T-helper 22 cell (primary cell): ENCODE measurements at regions not wholly inside any gene's neighbourhood (a gene's known extent, or its start where the extent isn't known, plus 50 kb on each side); places are given as distances from the start of the nearest gene placed in this dataset.

Experiments used
- DNase-seq: peaks from one replicate; pipeline ENCODE4 v3.0.0-alpha.2; 2020; ENCODE audit warnings: low read depth

GRCh38 chr3:7913283-7913682, 588.3 kb upstream of the LMCD1 start:
- DNase-seq = no peak

GRCh38 chr3:7915356-7915755, 586.3 kb upstream of the LMCD1 start:
- no peak for DNase-seq

- no peak for DNase-seq
Measured at GRCh38 chr3:7917443-7918151, 584.0 kb upstream of the LMCD1 start.

- DNase-seq = no peak
Measured at GRCh38 chr3:7920211-7920610, 581.4 kb upstream of the LMCD1 start.

GRCh38 chr3:7924228-7924627, 577.4 kb upstream of the LMCD1 start:
- no peak for DNase-seq

GRCh38 chr3:7927015-7927414, 574.6 kb upstream of the LMCD1 start:
- no peak for DNase-seq

- DNase-seq = no peak
Measured at GRCh38 chr3:7927864-7928263, 573.8 kb upstream of the LMCD1 start.

- no peak for DNase-seq
Measured at GRCh38 chr3:7929319-7929889, 572.2 kb upstream of the LMCD1 start.

GRCh38 chr3:7934362-7934761, 567.3 kb upstream of the LMCD1 start:
- DNase-seq = no peak

- DNase-seq = no peak
Measured at GRCh38 chr3:7947930-7948329, 553.7 kb upstream of the LMCD1 start.

- no peak for DNase-seq
Measured at GRCh38 chr3:7950890-7951289, 550.7 kb upstream of the LMCD1 start.

GRCh38 chr3:7953449-7954014, 548.1 kb upstream of the LMCD1 start:
- DNase-seq = no peak

GRCh38 chr3:7957024-7957423, 544.6 kb upstream of the LMCD1 start:
- DNase-seq = no peak

- no peak for DNase-seq
Measured at GRCh38 chr3:7959094-7959493, 542.5 kb upstream of the LMCD1 start.

GRCh38 chr3:7960601-7961000, 541.0 kb upstream of the LMCD1 start:
- no peak for DNase-seq

GRCh38 chr3:7962301-7962700, 539.3 kb upstream of the LMCD1 start:
- no peak for DNase-seq

GRCh38 chr3:7964899-7965298, 536.7 kb upstream of the LMCD1 start:
- no peak for DNase-seq

GRCh38 chr3:7973006-7973405, 528.6 kb upstream of the LMCD1 start:
- DNase-seq = no peak

GRCh38 chr3:7977245-7978086, 524.2 kb upstream of the LMCD1 start:
- DNase-seq = no peak

GRCh38 chr3:7978087-7978422, 523.6 kb upstream of the LMCD1 start:
- DNase-seq = no peak

GRCh38 chr3:7982126-7982525, 519.5 kb upstream of the LMCD1 start:
- DNase-seq = no peak

GRCh38 chr3:7999384-7999783, 502.2 kb upstream of the LMCD1 start:
- no peak for DNase-seq

- no peak for DNase-seq
Measured at GRCh38 chr3:8001307-8001706, 500.3 kb upstream of the LMCD1 start.
